Neural progenitor cell (in vitro differentiated cells): ENCODE measurements at regions not wholly inside any gene's neighbourhood (a gene's known extent, or its start where the extent isn't known, plus 50 kb on each side); places are given as distances from the start of the nearest gene placed in this dataset.

Experiments
- DNase-seq: peaks from one replicate; pipeline ENCODE4 v3.0.0-alpha.2; 2016; ENCODE audit warnings: low spot score
- H2AFZ ChIP-seq: fragments of 200-600 bp; sonication (generic); replicated peaks from 2 replicates; pipeline ENCODE4 v1.6.1; 2016; ENCODE audit warnings: antibody characterized with exemption
- H3F3A ChIP-seq: fragments of 200-600 bp; sonication (generic); 2 replicates; pipeline ENCODE4 v1.6.1; 2016; ENCODE audit warnings: antibody characterized with exemption, low read depth
- H3K27ac ChIP-seq: fragments of 200-600 bp; sonication (generic); 2 replicates; pipeline ENCODE4 v1.5.1; 2016; ENCODE audit warnings: mild to moderate bottlenecking
- H3K27me3 ChIP-seq: fragments of 200-600 bp; sonication (generic); 2 replicates; pipeline ENCODE4 v1.6.1; 2016; ENCODE audit warnings: mild to moderate bottlenecking, moderate library complexity
- H3K36me3 ChIP-seq: fragments of 200-600 bp; sonication (generic); 2 replicates; pipeline ENCODE4 v1.5.1; 2016
- H3K4me1 ChIP-seq: fragments of 200-600 bp; sonication (generic); 2 replicates; pipeline ENCODE4 v1.6.1; 2016; ENCODE audit warnings: mixed run types
- H3K4me2 ChIP-seq: fragments of 200-600 bp; sonication (generic); 2 replicates; pipeline ENCODE4 v1.6.1; 2016
- H3K4me3 ChIP-seq: fragments of 200-600 bp; sonication (generic); 2 replicates; pipeline ENCODE4 v1.5.1; 2016
- H3K79me2 ChIP-seq: fragments of 200-600 bp; sonication (generic); 2 replicates; pipeline ENCODE4 v1.6.1; 2016; ENCODE audit warnings: low read depth
- H3K9ac ChIP-seq: fragments of 200-600 bp; sonication (generic); 2 replicates; pipeline ENCODE4 v1.6.1; 2016
- H3K9me3 ChIP-seq: fragments of 200-600 bp; sonication (generic); 2 replicates; pipeline ENCODE4 v1.5.1; 2016; ENCODE audit warnings: low read depth
- H4K20me1 ChIP-seq: fragments of 200-600 bp; sonication (generic); 2 replicates; pipeline ENCODE4 v1.6.1; 2016; ENCODE audit warnings: low read depth
- H3K27ac Mint-ChIP-seq: 3 replicates; pipeline ENCODE4 v1.8.0; 2021; ENCODE audit warnings: mixed read lengths
- H3K27me3 Mint-ChIP-seq: 2 replicates; pipeline ENCODE4 v1.8.0; 2022; ENCODE audit warnings: low read depth, mild to moderate bottlenecking, inconsistent platforms, moderate library complexity, mixed read lengths; ENCODE audit not compliant: insufficient read depth
- H3K36me3 Mint-ChIP-seq: 3 replicates; pipeline ENCODE4 v1.8.0; 2021; ENCODE audit warnings: mixed read lengths
- H3K4me1 Mint-ChIP-seq: 3 replicates; pipeline ENCODE4 v1.8.0; 2021; ENCODE audit warnings: mixed read lengths
- H3K4me3 Mint-ChIP-seq: 3 replicates; pipeline ENCODE4 v1.8.0; 2021; ENCODE audit warnings: mild to moderate bottlenecking, moderate library complexity, mixed read lengths
- H3K9me3 Mint-ChIP-seq: 3 replicates; pipeline ENCODE4 v1.8.0; 2020; ENCODE audit warnings: mixed read lengths
- CTCF ChIP-seq: fragments of 200-600 bp; sonication (generic); IDR thresholded peaks from 2 replicates; pipeline ENCODE4 v1.5.1; 2017; ENCODE audit warnings: antibody characterized with exemption, mild to moderate bottlenecking
- EZH2 ChIP-seq: fragments of 200-600 bp; sonication (generic); IDR thresholded peaks from 2 replicates; pipeline ENCODE4 v1.6.1; 2017; ENCODE audit warnings: antibody characterized with exemption, mild to moderate bottlenecking, moderate library complexity
- EZH2phosphoT487 ChIP-seq: fragments of 200-600 bp; sonication (generic); IDR thresholded peaks from 2 replicates; pipeline ENCODE4 v1.6.1; 2017; ENCODE audit warnings: antibody characterized with exemption

- Mint-ChIP-seq H3K27ac (no peak overlapping the region), H3K9me3 (peaks cover 4% of the 10 kb centered on the region), H3K4me3 (no peak overlapping the region), H3K36me3 (no peaks in the 10 kb centered on the region), H3K27me3 (no peaks in the 10 kb centered on the region), H3K4me1 (peaks cover 34% of the 10 kb centered on the region)
- Histone ChIP-seq H3K27me3 (no peaks in the 10 kb centered on the region), H3K36me3 (no peaks in the 10 kb centered on the region), H3K9me3 (no peaks in the 10 kb centered on the region), H3K79me2 (no peaks in the 10 kb centered on the region), H3K27ac (no peak overlapping the region), H3K4me3 (no peak overlapping the region), H3K4me1 (peaks cover 7% of the 10 kb centered on the region), H3F3A (no peaks in the 10 kb centered on the region), H3K4me2 (no peak overlapping the region), H3K9ac (no peak overlapping the region), H2AFZ (no peak overlapping the region), H4K20me1 (no peaks in the 10 kb centered on the region)
- no peak for DNase-seq
- TF ChIP-seq EZH2 (no peak), CTCF (no peak), EZH2phosphoT487 (no peak)
Observed at GRCh38 chr6:55632953-55633352, 54.0 kb upstream of the HMGCLL1 start.
